MM.1S (cell line): ENCODE measurements at regions not wholly inside any gene's neighbourhood (a gene's known extent, or its start where the extent isn't known, plus 50 kb on each side); places are given as distances from the start of the nearest gene placed in this dataset.

Experiments used
- DNase-seq: peaks from one replicate; pipeline ENCODE4 v3.0.0-alpha.2; 2015
- H2AFZ ChIP-seq: fragments of 300-600 bp; sonication (generic); 2 replicates; pipeline ENCODE4 v1.6.0; 2016; ENCODE audit warnings: antibody characterized with exemption, low read length
- H3F3A ChIP-seq: fragments of 300-600 bp; sonication (generic); 2 replicates; pipeline ENCODE4 v1.6.1; 2016; ENCODE audit warnings: mild to moderate bottlenecking, antibody characterized with exemption, low read length, moderate library complexity, mixed read lengths; ENCODE audit not compliant: insufficient read depth
- H3K27ac ChIP-seq: fragments of 300-600 bp; sonication (generic); 2 replicates; pipeline ENCODE4 v1.5.1; 2016; ENCODE audit warnings: mild to moderate bottlenecking, low read length
- H3K27me3 ChIP-seq: fragments of 300-600 bp; sonication (generic); replicated peaks from 2 replicates; pipeline ENCODE4 v1.6.0; 2016; ENCODE audit warnings: low read length; ENCODE audit not compliant: insufficient read depth
- H3K36me3 ChIP-seq: fragments of 300-600 bp; sonication (generic); replicated peaks from 2 replicates; pipeline ENCODE4 v1.6.1; 2016; ENCODE audit warnings: mild to moderate bottlenecking, low read length, mixed read lengths; ENCODE audit not compliant: insufficient read depth
- H3K4me1 ChIP-seq: fragments of 300-600 bp; sonication (generic); 2 replicates; pipeline ENCODE4 v1.6.1; 2016; ENCODE audit warnings: low read length, mixed read lengths
- H3K4me2 ChIP-seq: fragments of 300-600 bp; sonication (generic); 2 replicates; pipeline ENCODE4 v1.6.0; 2016; ENCODE audit warnings: low read depth, low read length
- H3K4me3 ChIP-seq: fragments of 300-600 bp; sonication (generic); 2 replicates; pipeline ENCODE4 v1.5.1; 2016; ENCODE audit warnings: low read length, mixed read lengths
- H3K79me2 ChIP-seq: fragments of 300-600 bp; sonication (generic); 2 replicates; pipeline ENCODE4 v1.6.1; 2016; ENCODE audit warnings: mixed run types, low read length, mixed read lengths
- H3K9ac ChIP-seq: fragments of 300-600 bp; sonication (generic); 2 replicates; pipeline ENCODE4 v1.6.1; 2016; ENCODE audit warnings: low read length, mixed read lengths
- H3K9me2 ChIP-seq: fragments of 300-600 bp; sonication (generic); replicated peaks from 2 replicates; pipeline ENCODE4 v1.6.1; 2016; ENCODE audit warnings: mild to moderate bottlenecking, low read length, mixed read lengths; ENCODE audit not compliant: insufficient read depth
- H3K9me3 ChIP-seq: fragments of 300-600 bp; sonication (generic); replicated peaks from 2 replicates; pipeline ENCODE4 v1.6.1; 2016; ENCODE audit warnings: mild to moderate bottlenecking, low read length, mixed read lengths; ENCODE audit not compliant: insufficient read depth
- H4K20me1 ChIP-seq: fragments of 300-600 bp; sonication (generic); 2 replicates; pipeline ENCODE4 v1.6.1; 2016; ENCODE audit warnings: mild to moderate bottlenecking, low read length, moderate library complexity, mixed read lengths; ENCODE audit not compliant: insufficient read depth
- EZH2 ChIP-seq: fragments of 300-600 bp; sonication (generic); optimal IDR thresholded peaks from 2 replicates; pipeline ENCODE3; 2017; ENCODE audit warnings: low read depth, mild to moderate bottlenecking, antibody characterized with exemption, low read length, mixed read lengths
- EZH2phosphoT487 ChIP-seq: fragments of 300-600 bp; sonication (generic); IDR thresholded peaks from 2 replicates; pipeline ENCODE4 v1.6.1; 2018; ENCODE audit warnings: antibody characterized with exemption, low read length
- TF ChIP-seq, protein P1 (sequence below): fragments of 300-600 bp; sonication (generic); IDR thresholded peaks from 2 replicates; pipeline ENCODE4 v1.5.1; 2016; ENCODE audit warnings: antibody characterized with exemption, low read length, mixed read lengths

DNA sequence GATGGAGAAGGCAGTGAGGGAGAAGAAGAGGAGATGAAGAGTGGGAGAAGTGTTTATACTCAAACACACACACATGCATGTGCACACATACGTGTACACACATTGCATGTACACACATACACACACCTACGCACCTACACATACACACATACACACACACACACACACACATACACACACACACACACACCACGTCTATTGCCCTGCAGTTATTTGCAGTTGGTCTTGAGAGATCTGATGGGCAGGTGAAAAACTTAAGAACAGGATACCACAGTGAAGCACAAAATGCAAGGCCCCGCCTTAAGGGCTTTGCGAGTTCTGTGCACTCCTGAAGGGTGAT, 190.2 kb downstream of the MYCN start:
- Histone ChIP-seq H4K20me1 (no peaks in the 10 kb centered on the region), H3K4me3 (no peak overlapping the region), H3K27ac (no peak overlapping the region), H3K9me2 (no peaks in the 10 kb centered on the region), H3K27me3 (no peaks in the 10 kb centered on the region), H3K79me2 (no peaks in the 10 kb centered on the region), H3F3A (no peaks in the 10 kb centered on the region), H3K9me3 (no peaks in the 10 kb centered on the region), H3K36me3 (no peaks in the 10 kb centered on the region), H3K9ac (no peak overlapping the region), H3K4me1 (no peaks in the 10 kb centered on the region), H3K4me2 (no peak overlapping the region), H2AFZ (no peak overlapping the region)
- DNase-seq, result no peak
- TF ChIP-seq EZH2 (no peak), EZH2phosphoT487 (no peak)
- TF ChIP-seq, protein P1, sequence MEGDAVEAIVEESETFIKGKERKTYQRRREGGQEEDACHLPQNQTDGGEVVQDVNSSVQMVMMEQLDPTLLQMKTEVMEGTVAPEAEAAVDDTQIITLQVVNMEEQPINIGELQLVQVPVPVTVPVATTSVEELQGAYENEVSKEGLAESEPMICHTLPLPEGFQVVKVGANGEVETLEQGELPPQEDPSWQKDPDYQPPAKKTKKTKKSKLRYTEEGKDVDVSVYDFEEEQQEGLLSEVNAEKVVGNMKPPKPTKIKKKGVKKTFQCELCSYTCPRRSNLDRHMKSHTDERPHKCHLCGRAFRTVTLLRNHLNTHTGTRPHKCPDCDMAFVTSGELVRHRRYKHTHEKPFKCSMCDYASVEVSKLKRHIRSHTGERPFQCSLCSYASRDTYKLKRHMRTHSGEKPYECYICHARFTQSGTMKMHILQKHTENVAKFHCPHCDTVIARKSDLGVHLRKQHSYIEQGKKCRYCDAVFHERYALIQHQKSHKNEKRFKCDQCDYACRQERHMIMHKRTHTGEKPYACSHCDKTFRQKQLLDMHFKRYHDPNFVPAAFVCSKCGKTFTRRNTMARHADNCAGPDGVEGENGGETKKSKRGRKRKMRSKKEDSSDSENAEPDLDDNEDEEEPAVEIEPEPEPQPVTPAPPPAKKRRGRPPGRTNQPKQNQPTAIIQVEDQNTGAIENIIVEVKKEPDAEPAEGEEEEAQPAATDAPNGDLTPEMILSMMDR, result no peak

DNA sequence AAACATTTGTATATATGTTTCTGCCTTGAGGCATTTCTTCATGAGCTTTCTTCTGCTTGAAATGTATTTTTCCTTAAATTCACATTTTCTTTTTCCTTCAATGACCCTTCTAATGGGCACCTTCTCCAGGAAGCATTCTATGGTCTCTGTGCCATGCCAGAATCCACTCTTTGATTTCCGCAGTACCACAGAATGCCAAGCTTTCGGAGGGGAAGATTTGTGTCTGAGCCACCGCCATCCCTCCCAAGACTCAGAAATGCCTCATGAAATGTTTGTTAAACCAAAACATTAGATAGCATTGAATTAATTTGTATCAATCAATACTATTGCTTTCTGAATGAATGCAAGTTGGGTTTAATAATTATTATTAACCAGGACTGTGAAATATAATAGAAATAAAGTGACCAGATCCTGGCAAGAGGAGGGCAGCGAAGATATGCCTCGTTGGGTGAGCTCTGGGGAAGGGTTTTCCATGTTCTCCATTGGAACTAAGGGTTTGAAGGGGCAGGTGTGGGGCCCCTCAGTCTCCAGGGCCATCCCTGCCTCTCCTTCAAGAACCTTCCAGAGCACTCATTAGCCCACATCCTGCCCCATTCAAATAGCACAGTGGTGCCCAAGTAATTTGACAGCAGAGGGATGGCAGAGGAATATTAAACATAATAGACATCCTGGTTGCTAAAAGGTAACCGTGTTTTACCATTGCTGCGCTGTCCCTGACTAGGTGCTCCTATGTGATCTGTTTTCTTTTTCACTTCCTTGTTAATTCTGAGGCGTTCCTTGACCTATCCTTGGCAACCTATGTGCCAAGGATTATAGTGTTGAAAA, 189.6 kb downstream of the MYCN start:
- Histone ChIP-seq H3F3A (no peaks in the 10 kb centered on the region), H3K27me3 (no peaks in the 10 kb centered on the region), H2AFZ (no peak overlapping the region), H4K20me1 (no peaks in the 10 kb centered on the region), H3K79me2 (no peaks in the 10 kb centered on the region), H3K4me3 (no peak overlapping the region), H3K36me3 (no peaks in the 10 kb centered on the region), H3K4me2 (no peak overlapping the region), H3K27ac (no peak overlapping the region), H3K4me1 (no peaks in the 10 kb centered on the region), H3K9me2 (no peaks in the 10 kb centered on the region), H3K9me3 (no peaks in the 10 kb centered on the region), H3K9ac (no peak overlapping the region)
- DNase-seq, result no peak
- TF ChIP-seq EZH2phosphoT487, result no peak
- TF ChIP-seq, protein P1, result no peak
- TF ChIP-seq EZH2, result no peak

DNA sequence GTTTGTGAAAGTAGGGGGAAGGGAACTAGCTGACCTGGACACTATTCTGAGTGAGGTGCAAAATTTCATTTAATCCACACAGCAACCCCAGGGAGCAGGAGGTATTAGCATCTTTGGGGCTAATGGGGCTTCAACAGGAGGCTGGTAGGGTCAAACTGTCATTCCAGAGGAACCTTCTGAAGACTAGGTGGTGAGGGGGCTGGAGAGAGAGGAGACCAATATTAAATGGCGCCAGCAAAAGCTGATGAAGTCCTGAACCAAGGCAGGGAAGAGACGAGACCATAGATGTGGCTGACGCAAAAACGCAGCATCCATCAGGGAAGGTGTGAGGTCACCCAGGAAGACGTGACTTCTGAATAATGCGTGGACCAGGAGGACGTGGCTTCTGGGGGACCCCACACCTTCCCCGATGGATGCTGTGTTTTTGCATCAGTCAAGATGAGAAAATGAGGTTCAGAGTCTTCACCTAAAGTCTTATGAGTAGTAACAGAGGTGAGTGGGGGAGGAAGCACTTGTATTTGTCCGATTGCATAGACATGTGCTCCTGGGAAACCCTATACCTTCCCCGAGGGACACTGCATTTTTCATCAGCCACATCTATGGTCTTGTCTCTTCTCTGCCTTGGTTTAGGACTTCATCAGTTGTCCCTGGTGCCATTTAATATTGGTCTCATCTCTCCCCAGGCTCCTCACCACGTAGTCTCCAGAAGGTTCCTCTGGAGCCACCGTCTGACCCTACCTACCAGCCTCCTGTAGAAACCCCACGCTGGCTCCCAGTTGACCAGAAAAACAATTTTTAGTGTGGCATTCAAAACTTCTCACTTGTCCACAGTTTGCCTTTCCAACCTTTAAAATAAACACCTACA, 188.6 kb downstream of the MYCN start:
- H3K9me3 ChIP-seq, result no peaks in the 10 kb centered on the region
- H3K27me3 ChIP-seq, result no peaks in the 10 kb centered on the region
- no peaks in the 10 kb centered on the region for H3F3A ChIP-seq
- H3K9ac ChIP-seq, result no peak overlapping the region
- no peak for DNase-seq
- H3K9me2 ChIP-seq, result no peaks in the 10 kb centered on the region
- no peaks in the 10 kb centered on the region for H3K4me1 ChIP-seq
- H2AFZ ChIP-seq, result no peak overlapping the region
- no peaks in the 10 kb centered on the region for H3K36me3 ChIP-seq
- no peak overlapping the region for H3K4me3 ChIP-seq
- TF ChIP-seq EZH2, result no peak
- TF ChIP-seq, protein P1, result no peak
- TF ChIP-seq EZH2phosphoT487, result no peak
- no peak overlapping the region for H3K4me2 ChIP-seq
- no peaks in the 10 kb centered on the region for H4K20me1 ChIP-seq
- H3K79me2 ChIP-seq, result no peaks in the 10 kb centered on the region
- H3K27ac ChIP-seq, result no peak overlapping the region
